Heart left ventricle (tissue), 13 donors: ENCODE measurements at regions not wholly inside any gene's neighbourhood (a gene's known extent, or its start where the extent isn't known, plus 50 kb on each side); places are given as distances from the start of the nearest gene placed in this dataset.

Experiments used
- CTCF ChIP-seq, 12 donors: fragments of 200-600 bp; sonication (generic) in 4 of 12; IDR thresholded peaks; one replicate each; pipeline versions ENCODE4 v1.5.0 to v1.8.0; 2018 to 2022; ENCODE audit warnings: antibody characterized with exemption in 12 of 12, mild to moderate bottlenecking in 5 of 12
- POLR2A ChIP-seq, 2 donors: fragments of 450-650 bp; IDR thresholded peaks; one replicate each; pipeline ENCODE4 v1.6.1; 2017; ENCODE audit warnings: antibody characterized with exemption in 2 of 2, mild to moderate bottlenecking in 2 of 2, moderate library complexity in 2 of 2
- donor health status: ischemic (EF 13 %, LVEDD 7.1; RV severe dilation, severe dysfunction).
- donor health status: DM: no; HTN: yes; CAD: no.
- donor health status: DM: no; HTN: no; CAD: no.
- donor health status: ischemic (EF 25% LVEDD 6.9; RV normal size, moderate dysfunction).
- donor health status: ischemic (EF 25% LVEDD 5.7; RV mildly dilated, moderate dysfunction).
- donor health status: ischemic (EF 35%, LVEDD 5.7; RV mildly dilated, moderate dysfunction).
- donor health status: nonischemic (EF 11% LVEDD 7.7; RV severe dilation, severe dysfunction).
- donor health status: DM: yes; HTN: yes; CAD: no.
- donor health status: PGD.
- donor health status: ischemic (EF 29% LVEDD 5.4; RV normal size, mild dysfunction).
- donor health status: nonischemic (EF 23%, LVEDD 6.1; RV moderate dilation, normal function).

DNA sequence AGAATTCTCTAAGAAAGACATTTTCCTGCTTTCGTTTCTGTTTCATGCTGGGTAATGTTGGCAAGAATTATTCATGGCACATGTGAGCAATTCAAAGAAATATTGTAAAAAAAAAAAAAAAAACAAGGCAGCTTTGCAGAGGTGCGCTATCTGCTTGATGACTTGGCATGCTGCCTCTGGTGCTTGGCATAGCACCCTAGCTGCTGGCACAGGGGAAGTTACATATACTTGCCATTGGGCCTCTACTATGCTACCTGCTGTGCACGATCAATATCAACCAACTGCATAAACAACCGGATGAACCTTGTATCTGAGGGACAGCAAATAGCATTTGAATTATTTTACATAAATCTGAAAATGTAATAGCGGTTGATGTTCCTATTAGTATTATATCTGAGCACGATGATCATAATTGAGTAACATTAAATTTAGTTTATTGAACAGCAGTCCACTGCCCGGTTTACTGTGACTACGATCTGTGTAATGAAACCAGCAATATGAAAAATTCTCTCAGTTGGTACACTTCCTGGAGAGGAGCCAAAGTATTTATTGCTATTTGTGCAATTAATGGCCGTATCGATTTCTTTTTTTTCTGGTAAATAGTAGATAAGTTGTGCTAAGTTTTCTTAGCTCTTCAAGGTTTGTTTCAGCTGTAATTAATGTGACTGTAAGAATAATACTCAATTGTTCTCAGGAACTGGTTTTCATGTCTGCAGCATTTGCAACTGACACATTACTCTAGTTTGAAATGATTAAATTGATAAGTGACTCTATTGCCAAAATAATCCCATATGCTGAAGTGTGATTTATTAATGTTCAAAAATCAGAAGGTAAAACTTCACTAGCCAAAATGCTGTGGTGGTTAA is 717.3 kb downstream of the DACH1 start:
- TF ChIP-seq CTCF (IDR thresholded peaks at IDR 0.05) (no peak), POLR2A (IDR thresholded peaks at IDR 0.05) (no peak)
